ENCODE measurements at regions not wholly inside any gene's neighbourhood (a gene's known extent, or its start where the extent isn't known, plus 50 kb on each side); places are given as distances from the start of the nearest gene placed in this dataset.

DNA sequence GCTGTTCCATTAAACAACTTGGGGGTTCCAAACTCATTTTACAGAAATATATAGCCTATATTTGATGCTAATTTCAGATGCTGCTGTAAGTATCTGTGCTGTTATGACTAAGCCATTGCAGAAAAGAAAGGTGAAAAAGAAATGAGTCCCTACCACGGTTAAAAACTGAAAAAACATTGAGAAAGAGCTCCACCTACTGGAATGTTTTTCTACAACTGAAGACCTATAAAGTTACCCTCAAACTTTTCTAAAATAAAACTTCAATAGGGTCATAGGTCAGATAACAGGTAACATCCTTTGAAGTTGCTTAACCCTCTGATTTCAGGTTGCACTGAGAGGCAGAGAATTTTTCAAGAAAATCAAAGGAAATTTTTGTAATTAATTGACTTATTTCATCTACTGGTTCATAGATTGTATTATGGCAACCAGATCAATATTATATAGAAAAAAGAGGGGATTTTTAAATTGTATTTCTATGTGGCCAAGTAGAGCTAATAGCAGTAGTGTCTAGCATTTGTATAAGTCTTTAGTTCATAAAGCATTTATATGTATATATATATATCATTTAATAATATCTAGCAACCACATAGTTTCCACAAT, 279.9 kb downstream of the RPS29 start:
- H3K9me3 ChIP-seq (ENCODE audit: control insufficient read depth in 1 of 2, insufficient read depth in 1 of 2, low read depth in 1 of 2, low read length in 2 of 2): no peaks in the 10 kb centered on the region
- ATAC-seq (no peak), DNase-seq (ENCODE audit: low read depth, low spot score) (peak; percentile 18)
- no peak overlapping the region for H3K4me3 ChIP-seq (replicated peaks in 1 of 2; ENCODE audit: low read depth in 1 of 2, low read length in 2 of 2)
- H3K9me2 ChIP-seq (ENCODE audit: insufficient read depth): no peaks in the 10 kb centered on the region
- H2AFZ ChIP-seq (ENCODE audit: low read depth, low read length, poor library complexity, severe bottlenecking): no peak overlapping the region
- H3K4me1 ChIP-seq (ENCODE audit: control insufficient read depth in 1 of 2, insufficient read depth in 2 of 2, low read length in 2 of 2): no peaks in the 10 kb centered on the region
- no TSS peak for BruUV-seq (replicated peaks)
- intact Hi-C loops (cut with micrococcal nuclease): no loop called here
- RAD21 ChIA-PET (ENCODE audit: low non-redundant PET in 1 of 2, low total read pairs in 2 of 2, uncharacterized antibody in 2 of 2, unreplicated experiment in 2 of 2): no interaction called here
- H3K27ac ChIP-seq (ENCODE audit: low read depth, low read length): no peak overlapping the region
- H3K9ac ChIP-seq (ENCODE audit: low read length): no peak overlapping the region
- H4K20me1 ChIP-seq (ENCODE audit: insufficient read depth): no peaks in the 10 kb centered on the region
- no peak overlapping the region for H3K4me2 ChIP-seq (ENCODE audit: low read length)
- no peaks in the 10 kb centered on the region for H3K36me3 ChIP-seq (ENCODE audit: control insufficient read depth in 1 of 2, insufficient read depth in 2 of 2, low read length in 2 of 2)
- H3K79me2 ChIP-seq (ENCODE audit: insufficient read depth, low read length): no peaks in the 10 kb centered on the region
- POLR2A ChIA-PET: no interaction called here
- CTCF ChIA-PET: interaction anchor here (0.9 to 1.4 kb wide), 5 partner anchors 10 to 244 kb away, joined by 3 to 5 read pairs (median 3); no protein-coding TSS in a partner anchor
- H3K27me3 ChIP-seq (ENCODE audit: insufficient read depth, low read length): 0 out of 2 replicates have a peak, but pooled peaks cover 8% of the 10 kb centered on the region
- TF ChIP-seq, protein P1, sequence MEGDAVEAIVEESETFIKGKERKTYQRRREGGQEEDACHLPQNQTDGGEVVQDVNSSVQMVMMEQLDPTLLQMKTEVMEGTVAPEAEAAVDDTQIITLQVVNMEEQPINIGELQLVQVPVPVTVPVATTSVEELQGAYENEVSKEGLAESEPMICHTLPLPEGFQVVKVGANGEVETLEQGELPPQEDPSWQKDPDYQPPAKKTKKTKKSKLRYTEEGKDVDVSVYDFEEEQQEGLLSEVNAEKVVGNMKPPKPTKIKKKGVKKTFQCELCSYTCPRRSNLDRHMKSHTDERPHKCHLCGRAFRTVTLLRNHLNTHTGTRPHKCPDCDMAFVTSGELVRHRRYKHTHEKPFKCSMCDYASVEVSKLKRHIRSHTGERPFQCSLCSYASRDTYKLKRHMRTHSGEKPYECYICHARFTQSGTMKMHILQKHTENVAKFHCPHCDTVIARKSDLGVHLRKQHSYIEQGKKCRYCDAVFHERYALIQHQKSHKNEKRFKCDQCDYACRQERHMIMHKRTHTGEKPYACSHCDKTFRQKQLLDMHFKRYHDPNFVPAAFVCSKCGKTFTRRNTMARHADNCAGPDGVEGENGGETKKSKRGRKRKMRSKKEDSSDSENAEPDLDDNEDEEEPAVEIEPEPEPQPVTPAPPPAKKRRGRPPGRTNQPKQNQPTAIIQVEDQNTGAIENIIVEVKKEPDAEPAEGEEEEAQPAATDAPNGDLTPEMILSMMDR (IDR thresholded peaks at IDR 0.05 in 2 of 3, conservative IDR thresholded peaks at IDR 0.05 in 1 of 3; ENCODE audit: borderline replicate concordance in 1 of 3, insufficient read depth in 1 of 3, low read depth in 2 of 3, low read length in 2 of 3): peak; percentile 12 to 65 (median 39); a peak in 3 of 6 replicates
- no peak for TF ChIP-seq POLR2AphosphoS5 (IDR thresholded peaks at IDR 0.05; ENCODE audit: low read depth, low read length)
- TF ChIP-seq, protein P2, sequence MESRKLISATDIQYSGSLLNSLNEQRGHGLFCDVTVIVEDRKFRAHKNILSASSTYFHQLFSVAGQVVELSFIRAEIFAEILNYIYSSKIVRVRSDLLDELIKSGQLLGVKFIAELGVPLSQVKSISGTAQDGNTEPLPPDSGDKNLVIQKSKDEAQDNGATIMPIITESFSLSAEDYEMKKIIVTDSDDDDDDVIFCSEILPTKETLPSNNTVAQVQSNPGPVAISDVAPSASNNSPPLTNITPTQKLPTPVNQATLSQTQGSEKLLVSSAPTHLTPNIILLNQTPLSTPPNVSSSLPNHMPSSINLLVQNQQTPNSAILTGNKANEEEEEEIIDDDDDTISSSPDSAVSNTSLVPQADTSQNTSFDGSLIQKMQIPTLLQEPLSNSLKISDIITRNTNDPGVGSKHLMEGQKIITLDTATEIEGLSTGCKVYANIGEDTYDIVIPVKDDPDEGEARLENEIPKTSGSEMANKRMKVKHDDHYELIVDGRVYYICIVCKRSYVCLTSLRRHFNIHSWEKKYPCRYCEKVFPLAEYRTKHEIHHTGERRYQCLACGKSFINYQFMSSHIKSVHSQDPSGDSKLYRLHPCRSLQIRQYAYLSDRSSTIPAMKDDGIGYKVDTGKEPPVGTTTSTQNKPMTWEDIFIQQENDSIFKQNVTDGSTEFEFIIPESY (IDR thresholded peaks at IDR 0.05; ENCODE audit: extremely low read depth, insufficient replicate concordance, low read length): no peak
- TF ChIP-seq RAD21 (IDR thresholded peaks at IDR 0.05; ENCODE audit: low read depth): peak; percentile 48
- peak; percentile 23 for TF ChIP-seq TCF7L2 (IDR thresholded peaks at IDR 0.05; ENCODE audit: borderline replicate concordance, extremely low read depth, insufficient read depth, insufficient read length)
